Parathyroid adenoma (tissue), 2 donors: ENCODE measurements at regions not wholly inside any gene's neighbourhood (a gene's known extent, or its start where the extent isn't known, plus 50 kb on each side); places are given as distances from the start of the nearest gene placed in this dataset.

Experiments
- H2AFZ ChIP-seq: fragments of 300-600 bp; sonication (generic); one replicate; pipeline ENCODE4 v1.7.0; 2017; ENCODE audit warnings: antibody characterized with exemption, mild to moderate bottlenecking
- H3K27ac ChIP-seq: fragments of 300-600 bp; sonication (generic); one replicate; pipeline ENCODE4 v1.7.0; 2017
- H3K27me3 ChIP-seq: fragments of 300-600 bp; sonication (generic); one replicate; pipeline ENCODE4 v1.7.0; 2017; ENCODE audit warnings: low read length; ENCODE audit not compliant: control insufficient read depth, insufficient read depth
- H3K36me3 ChIP-seq: fragments of 300-600 bp; sonication (generic); one replicate; pipeline ENCODE4 v1.7.0; 2017; ENCODE audit warnings: low read length; ENCODE audit not compliant: control insufficient read depth, insufficient read depth
- H3K4me1 ChIP-seq: fragments of 300-600 bp; sonication (generic); one replicate; pipeline ENCODE4 v1.7.0; 2017; ENCODE audit warnings: control low read depth
- H3K4me2 ChIP-seq: fragments of 300-600 bp; sonication (generic); one replicate; pipeline ENCODE4 v1.7.0; 2017; ENCODE audit warnings: low read length
- H3K4me3 ChIP-seq: fragments of 300-600 bp; sonication (generic); one replicate; pipeline ENCODE4 v1.7.0; 2017; ENCODE audit warnings: low read depth, low read length
- H3K79me2 ChIP-seq: fragments of 300-600 bp; sonication (generic); one replicate; pipeline ENCODE4 v1.7.0; 2017; ENCODE audit warnings: control low read depth
- H3K9ac ChIP-seq: fragments of 300-600 bp; sonication (generic); one replicate; pipeline ENCODE4 v1.7.0; 2017; ENCODE audit warnings: mild to moderate bottlenecking
- H3K9me3 ChIP-seq: fragments of 300-600 bp; sonication (generic); one replicate; pipeline ENCODE4 v1.7.0; 2017; ENCODE audit warnings: low read length; ENCODE audit not compliant: control insufficient read depth
- CTCF ChIP-seq: fragments of 300-600 bp; sonication (generic); IDR thresholded peaks from one replicate; pipeline ENCODE4 v1.7.0; 2017; ENCODE audit warnings: antibody characterized with exemption, mild to moderate bottlenecking
- donor health status: primary hyperparathyroidism.

DNA sequence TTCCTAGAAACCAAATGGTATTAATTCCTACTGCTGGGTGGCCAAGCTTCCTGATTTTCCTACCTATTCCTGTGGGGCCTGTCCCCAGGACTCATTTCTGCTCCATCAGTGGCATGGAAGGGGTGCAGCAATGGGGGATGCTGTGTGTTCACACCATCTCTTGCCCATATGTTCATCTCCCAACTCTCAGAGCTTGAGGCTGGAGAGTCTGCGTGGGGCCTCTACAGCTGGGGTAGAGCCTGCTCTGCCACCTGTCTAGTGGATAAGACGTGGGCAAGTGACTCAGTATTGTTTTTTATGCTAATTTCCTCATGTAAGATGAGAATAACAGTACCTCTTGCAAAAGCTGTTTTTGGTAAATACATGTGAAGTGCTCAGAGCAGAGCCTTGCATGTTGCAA lies 149.8 kb downstream of the ACTR3 start:
- Histone ChIP-seq H3K27ac (no peak overlapping the region), H3K9me3 (no peaks in the 10 kb centered on the region), H3K27me3 (no peaks in the 10 kb centered on the region), H3K4me2 (no peak overlapping the region), H2AFZ (no peak overlapping the region), H3K9ac (no peak overlapping the region), H3K4me1 (no peaks in the 10 kb centered on the region), H3K36me3 (no peaks in the 10 kb centered on the region), H3K4me3 (no peak overlapping the region), H3K79me2 (no peaks in the 10 kb centered on the region)
- TF ChIP-seq CTCF = no peak

GRCh38 chr2:114040826-114041225 lies 150.9 kb downstream of the ACTR3 start:
- no peak overlapping the region for H3K4me3 ChIP-seq
- H3K27ac ChIP-seq = no peak overlapping the region
- no peaks in the 10 kb centered on the region for H3K79me2 ChIP-seq
- H3K4me2 ChIP-seq = no peak overlapping the region
- H3K27me3 ChIP-seq = no peaks in the 10 kb centered on the region
- H3K9ac ChIP-seq = no peak overlapping the region
- no peaks in the 10 kb centered on the region for H3K4me1 ChIP-seq
- no peaks in the 10 kb centered on the region for H3K9me3 ChIP-seq
- no peaks in the 10 kb centered on the region for H3K36me3 ChIP-seq
- TF ChIP-seq CTCF = no peak
- no peak overlapping the region for H2AFZ ChIP-seq

GRCh38 chr2:114044985-114045384 lies 155.1 kb downstream of the ACTR3 start:
- Histone ChIP-seq H3K4me3 (no peak overlapping the region), H2AFZ (no peak overlapping the region), H3K9ac (no peak overlapping the region), H3K9me3 (no peaks in the 10 kb centered on the region), H3K27ac (no peak overlapping the region), H3K4me1 (no peaks in the 10 kb centered on the region), H3K36me3 (no peaks in the 10 kb centered on the region), H3K27me3 (no peaks in the 10 kb centered on the region), H3K79me2 (no peaks in the 10 kb centered on the region), H3K4me2 (no peak overlapping the region)
- TF ChIP-seq CTCF = no peak

DNA sequence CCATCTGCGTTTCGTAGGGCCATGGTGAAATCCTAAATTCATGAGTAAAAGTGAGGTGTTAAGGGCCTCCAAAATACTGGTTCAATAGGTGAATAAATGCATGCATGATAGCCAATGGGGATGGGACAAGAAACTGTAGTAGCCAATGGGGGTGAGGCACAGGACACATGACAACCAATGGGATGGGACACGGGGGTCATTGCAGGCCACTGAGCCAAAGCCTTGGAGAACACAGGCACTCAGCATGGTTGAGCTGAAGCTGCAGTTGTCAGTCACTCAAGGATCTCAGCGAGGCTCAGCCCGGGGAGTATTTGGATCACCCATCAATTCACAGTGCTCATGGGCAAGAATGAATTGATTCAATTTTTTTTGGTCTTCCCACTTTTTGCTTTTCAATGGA lies 156.5 kb downstream of the ACTR3 start:
- no peak overlapping the region for H3K9ac ChIP-seq
- H2AFZ ChIP-seq = no peak overlapping the region
- no peak overlapping the region for H3K27ac ChIP-seq
- H3K27me3 ChIP-seq = no peaks in the 10 kb centered on the region
- H3K4me3 ChIP-seq = no peak overlapping the region
- H3K36me3 ChIP-seq = no peaks in the 10 kb centered on the region
- H3K4me1 ChIP-seq = no peaks in the 10 kb centered on the region
- H3K9me3 ChIP-seq = no peaks in the 10 kb centered on the region
- no peak for TF ChIP-seq CTCF
- no peak overlapping the region for H3K4me2 ChIP-seq
- H3K79me2 ChIP-seq = no peaks in the 10 kb centered on the region

- no peak overlapping the region for H3K4me2 ChIP-seq
- no peak for TF ChIP-seq CTCF
- H3K9me3 ChIP-seq = no peaks in the 10 kb centered on the region
- no peaks in the 10 kb centered on the region for H3K4me1 ChIP-seq
- no peaks in the 10 kb centered on the region for H3K36me3 ChIP-seq
- no peaks in the 10 kb centered on the region for H3K79me2 ChIP-seq
- no peak overlapping the region for H3K27ac ChIP-seq
- H3K27me3 ChIP-seq = no peaks in the 10 kb centered on the region
- H3K9ac ChIP-seq = no peak overlapping the region
- H2AFZ ChIP-seq = no peak overlapping the region
- no peak overlapping the region for H3K4me3 ChIP-seq
These were observed 157.1 kb downstream of the ACTR3 start for GRCh38 chr2:114046866-114047435.
